WI38 (cell line): ENCODE measurements at regions not wholly inside any gene's neighbourhood (a gene's known extent, or its start where the extent isn't known, plus 50 kb on each side); places are given as distances from the start of the nearest gene placed in this dataset.
"Not testable (repeated sequence)": the region's sequence is repeated elsewhere in the genome, so short reads cannot be mapped to it uniquely, and the experiment has no call there.

Experiments
- H3K4me3 ChIP-seq: 2 replicates; pipeline ENCODE4 v1.5.1; 2011; ENCODE audit warnings: low read depth, mild to moderate bottlenecking, control low read depth, low read length
- TF ChIP-seq, protein P1 (sequence below): IDR thresholded peaks from 2 replicates; pipeline ENCODE4 v1.5.1; 2012; ENCODE audit warnings: low read depth, mild to moderate bottlenecking, control low read depth, low read length

DNA sequence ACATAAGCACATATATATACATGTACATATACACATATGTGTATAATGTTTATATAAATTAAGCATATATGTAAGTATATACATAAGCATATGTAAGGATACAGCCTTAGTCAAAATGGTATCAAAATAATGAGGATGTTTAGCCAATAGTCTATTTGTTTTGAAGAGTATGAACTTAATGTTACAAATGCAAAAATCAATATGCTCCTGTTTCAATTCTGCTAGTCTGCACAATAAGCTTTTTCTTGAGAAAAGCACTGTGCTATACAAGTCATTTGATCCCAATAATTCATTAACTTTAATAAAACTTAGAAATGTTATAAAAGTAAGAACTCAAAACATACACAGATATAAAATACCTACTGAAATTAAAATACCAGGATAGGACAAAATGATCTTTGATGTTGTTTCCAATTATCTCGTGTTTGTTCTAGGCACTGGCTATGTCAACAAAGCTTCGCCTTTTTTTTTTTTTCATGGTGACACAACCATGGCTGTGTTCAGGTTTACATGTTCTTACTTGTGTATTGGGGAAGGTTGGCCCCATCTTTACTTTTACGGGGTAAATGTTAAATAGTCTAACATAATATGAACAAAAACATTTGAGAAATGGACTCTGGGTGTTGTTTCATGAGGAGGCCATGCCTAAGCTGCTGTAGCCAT, 271.1 kb upstream of the CDH19 start:
- TF ChIP-seq, protein P1, sequence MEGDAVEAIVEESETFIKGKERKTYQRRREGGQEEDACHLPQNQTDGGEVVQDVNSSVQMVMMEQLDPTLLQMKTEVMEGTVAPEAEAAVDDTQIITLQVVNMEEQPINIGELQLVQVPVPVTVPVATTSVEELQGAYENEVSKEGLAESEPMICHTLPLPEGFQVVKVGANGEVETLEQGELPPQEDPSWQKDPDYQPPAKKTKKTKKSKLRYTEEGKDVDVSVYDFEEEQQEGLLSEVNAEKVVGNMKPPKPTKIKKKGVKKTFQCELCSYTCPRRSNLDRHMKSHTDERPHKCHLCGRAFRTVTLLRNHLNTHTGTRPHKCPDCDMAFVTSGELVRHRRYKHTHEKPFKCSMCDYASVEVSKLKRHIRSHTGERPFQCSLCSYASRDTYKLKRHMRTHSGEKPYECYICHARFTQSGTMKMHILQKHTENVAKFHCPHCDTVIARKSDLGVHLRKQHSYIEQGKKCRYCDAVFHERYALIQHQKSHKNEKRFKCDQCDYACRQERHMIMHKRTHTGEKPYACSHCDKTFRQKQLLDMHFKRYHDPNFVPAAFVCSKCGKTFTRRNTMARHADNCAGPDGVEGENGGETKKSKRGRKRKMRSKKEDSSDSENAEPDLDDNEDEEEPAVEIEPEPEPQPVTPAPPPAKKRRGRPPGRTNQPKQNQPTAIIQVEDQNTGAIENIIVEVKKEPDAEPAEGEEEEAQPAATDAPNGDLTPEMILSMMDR, result no peak
- no peak overlapping the region for H3K4me3 ChIP-seq

DNA sequence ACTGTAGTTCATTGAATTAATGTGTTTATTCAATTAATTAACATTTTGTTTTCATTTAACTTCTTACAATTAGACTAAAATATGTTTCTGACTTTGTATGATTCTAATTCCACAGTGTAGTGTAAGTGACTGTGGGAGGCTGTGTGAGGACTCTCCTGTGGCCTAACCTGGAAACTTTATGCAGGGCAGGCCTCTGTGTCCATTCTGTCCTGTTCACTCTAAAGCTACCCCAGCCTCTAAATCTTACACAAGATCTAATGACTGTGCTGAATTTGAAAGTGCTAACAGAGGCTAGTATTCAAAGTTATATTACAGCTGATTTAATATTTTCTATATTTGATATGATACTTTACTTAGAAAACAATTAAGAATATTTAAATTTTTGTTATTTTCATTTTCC, 270.5 kb upstream of the CDH19 start:
- TF ChIP-seq, protein P1, result no peak

DNA sequence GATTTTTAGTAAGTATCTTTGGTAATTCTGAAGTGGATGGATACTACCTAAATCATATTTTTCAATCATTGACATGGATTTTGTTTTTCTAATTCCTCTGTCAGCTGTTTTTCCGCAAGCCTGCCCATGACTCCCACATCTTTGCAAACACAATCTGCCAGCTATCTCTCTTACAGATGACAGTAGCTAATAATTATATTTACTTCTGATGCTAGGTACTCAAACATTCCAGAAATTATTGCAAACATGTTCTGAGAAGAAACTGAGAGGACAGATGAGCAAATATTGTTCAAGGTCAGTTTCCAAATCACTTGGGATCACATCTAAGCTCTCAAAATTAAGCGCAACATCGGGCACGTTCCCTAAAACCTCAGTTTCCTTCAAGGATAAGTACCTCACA, 270.0 kb upstream of the CDH19 start:
- TF ChIP-seq, protein P1, result no peak
- H3K4me3 ChIP-seq, result no peak overlapping the region

More for the DNA sequence above, 270.5 kb upstream of the CDH19 start:
- no peak overlapping the region for H3K4me3 ChIP-seq

DNA sequence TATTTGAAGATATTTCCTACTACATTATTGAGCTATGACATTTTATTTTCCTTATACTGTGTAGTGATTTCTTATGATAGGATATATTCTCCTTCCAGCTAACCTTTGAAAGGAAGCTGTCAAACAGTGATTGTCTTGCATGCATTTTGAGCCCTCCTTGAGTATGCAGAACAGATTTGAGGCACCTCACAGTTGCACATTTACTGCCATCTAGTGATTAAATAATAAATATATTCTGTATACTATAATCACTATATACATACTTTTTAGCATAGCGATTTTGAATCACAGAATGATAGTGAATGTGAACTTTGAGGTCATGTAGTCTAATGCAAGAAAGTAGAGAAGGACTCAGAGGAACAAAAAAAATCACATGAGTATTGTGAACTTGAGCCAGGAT, 268.4 kb upstream of the CDH19 start:
- TF ChIP-seq, protein P1, result no peak
- no peak overlapping the region for H3K4me3 ChIP-seq

DNA sequence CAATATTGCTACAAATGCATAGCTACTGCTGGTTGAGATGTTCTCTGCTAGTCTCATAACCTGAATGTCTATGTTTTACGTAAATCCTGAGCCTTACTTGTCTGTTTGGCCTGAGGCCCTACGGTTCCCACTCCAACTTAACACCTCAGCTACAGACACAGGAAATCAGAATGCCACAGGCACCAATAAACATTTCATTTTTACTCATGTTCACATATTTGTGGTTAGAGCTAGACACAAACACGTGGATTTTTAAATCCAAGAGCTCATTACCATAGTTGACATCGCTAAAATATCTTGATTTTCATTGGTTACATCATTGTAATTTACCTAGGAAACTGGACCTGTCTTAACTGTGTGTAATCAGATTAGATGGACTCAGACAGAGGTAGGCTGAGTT, 263.8 kb upstream of the CDH19 start:
- TF ChIP-seq, protein P1, result no peak
- no peak overlapping the region for H3K4me3 ChIP-seq

DNA sequence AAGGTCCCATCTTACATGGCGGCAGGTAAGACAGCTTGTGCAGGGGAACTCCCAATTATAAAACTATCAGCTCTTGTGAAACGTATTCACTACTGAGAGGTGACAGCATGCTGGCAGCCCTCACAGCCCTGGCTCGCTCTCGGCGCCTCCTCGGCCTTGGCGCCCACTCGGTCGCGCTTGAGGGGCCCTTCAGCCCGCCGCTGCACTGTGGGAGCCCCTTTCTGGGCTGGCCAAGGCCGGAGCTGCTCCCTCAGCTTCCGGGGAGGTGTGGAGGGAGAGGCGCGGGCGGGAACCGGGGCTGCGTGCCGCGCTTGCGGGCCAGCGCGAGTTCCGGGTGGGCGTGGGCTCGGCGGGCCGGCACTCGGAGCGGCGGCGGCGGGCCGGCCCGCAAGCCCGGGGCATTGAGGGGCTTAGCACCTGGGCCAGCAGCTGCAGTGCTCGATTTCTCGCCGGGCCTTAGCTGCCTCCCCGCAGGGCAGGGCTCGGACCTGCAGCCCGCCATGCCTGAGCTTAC, 262.6 kb upstream of the CDH19 start:
- H3K4me3 ChIP-seq, result not testable (repeated sequence)

DNA sequence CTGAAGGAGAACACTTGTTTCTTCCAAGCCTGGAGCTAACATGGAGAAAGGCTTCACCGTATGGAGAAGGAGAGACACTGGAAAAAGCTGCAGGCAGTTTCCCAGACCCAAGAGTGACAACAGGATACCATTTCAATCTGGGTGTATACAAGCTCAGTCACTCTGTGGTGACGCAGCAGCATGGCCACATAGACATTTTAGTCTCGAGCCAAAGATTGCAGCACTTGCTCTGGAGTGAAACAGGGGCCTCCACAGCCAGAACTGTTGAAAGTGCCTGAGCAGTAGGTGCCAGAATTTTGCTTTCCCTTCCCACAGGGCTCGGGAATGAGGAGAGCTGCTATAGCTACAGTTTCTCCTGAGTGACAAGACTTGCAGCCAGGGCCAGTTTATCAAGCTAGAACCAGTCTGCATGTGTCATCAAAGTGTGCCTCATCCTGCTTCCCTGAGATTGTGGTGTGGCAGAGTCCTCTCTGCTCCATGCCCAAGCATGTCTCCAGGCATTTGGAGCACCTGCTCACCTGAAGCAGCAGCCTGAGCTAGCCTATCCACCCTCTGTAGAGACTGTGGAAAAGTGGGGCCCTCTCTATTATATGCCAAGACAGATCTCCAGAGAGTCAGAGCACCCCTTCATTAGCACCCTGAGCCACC, 234.6 kb upstream of the CDH19 start:
- H3K4me3 ChIP-seq, result no peak overlapping the region
- TF ChIP-seq, protein P1, result no peak
